ENCODE measurements at regions not wholly inside any gene's neighbourhood (a gene's known extent, or its start where the extent isn't known, plus 50 kb on each side); places are given as distances from the start of the nearest gene placed in this dataset.
A peak's percentile ranks its signal among the peaks of the same experiment; 100 is the strongest.

DNA sequence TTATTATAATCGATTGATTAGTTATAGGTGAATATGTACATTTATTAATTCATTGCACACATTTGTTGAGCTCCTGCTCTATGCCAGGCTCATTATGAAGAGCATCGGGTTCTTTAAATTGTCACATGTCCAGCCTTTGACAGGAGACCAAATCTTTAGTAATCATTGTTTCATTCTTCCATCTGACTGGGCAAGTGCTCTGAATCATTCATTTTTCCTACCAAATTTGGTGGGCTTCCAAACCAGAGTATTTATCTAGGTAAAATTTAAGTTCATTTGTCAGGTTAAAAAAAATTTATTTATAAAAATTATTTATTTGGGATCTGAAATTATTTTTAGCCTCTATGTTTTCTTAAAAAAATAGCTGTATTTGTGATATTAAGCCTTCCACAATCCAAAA is 404.9 kb upstream of the MMS22L start:
- H3K4me3 ChIP-seq (ENCODE audit: low read depth, low read length): no peak overlapping the region
- no peak for DNase-seq (ENCODE audit: low read depth)
- TF ChIP-seq, protein P1, sequence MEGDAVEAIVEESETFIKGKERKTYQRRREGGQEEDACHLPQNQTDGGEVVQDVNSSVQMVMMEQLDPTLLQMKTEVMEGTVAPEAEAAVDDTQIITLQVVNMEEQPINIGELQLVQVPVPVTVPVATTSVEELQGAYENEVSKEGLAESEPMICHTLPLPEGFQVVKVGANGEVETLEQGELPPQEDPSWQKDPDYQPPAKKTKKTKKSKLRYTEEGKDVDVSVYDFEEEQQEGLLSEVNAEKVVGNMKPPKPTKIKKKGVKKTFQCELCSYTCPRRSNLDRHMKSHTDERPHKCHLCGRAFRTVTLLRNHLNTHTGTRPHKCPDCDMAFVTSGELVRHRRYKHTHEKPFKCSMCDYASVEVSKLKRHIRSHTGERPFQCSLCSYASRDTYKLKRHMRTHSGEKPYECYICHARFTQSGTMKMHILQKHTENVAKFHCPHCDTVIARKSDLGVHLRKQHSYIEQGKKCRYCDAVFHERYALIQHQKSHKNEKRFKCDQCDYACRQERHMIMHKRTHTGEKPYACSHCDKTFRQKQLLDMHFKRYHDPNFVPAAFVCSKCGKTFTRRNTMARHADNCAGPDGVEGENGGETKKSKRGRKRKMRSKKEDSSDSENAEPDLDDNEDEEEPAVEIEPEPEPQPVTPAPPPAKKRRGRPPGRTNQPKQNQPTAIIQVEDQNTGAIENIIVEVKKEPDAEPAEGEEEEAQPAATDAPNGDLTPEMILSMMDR (IDR thresholded peaks at IDR 0.05; ENCODE audit: control insufficient read depth, extremely low read depth, insufficient read depth): no peak

GRCh38 chr6:97689078-97689754 is 406.2 kb upstream of the MMS22L start:
- DNase-seq (ENCODE audit: low read depth): no peak
- TF ChIP-seq, protein P1 (IDR thresholded peaks at IDR 0.05; ENCODE audit: control insufficient read depth, extremely low read depth, insufficient read depth): no peak
- H3K4me3 ChIP-seq (ENCODE audit: low read depth, low read length): no peak overlapping the region

GRCh38 chr6:97697456-97697855 is 414.4 kb upstream of the MMS22L start:
- TF ChIP-seq, protein P1 (IDR thresholded peaks at IDR 0.05; ENCODE audit: control insufficient read depth, extremely low read depth, insufficient read depth): no peak
- no peak for DNase-seq (ENCODE audit: low read depth)
- no peak overlapping the region for H3K4me3 ChIP-seq (ENCODE audit: low read depth, low read length)

DNA sequence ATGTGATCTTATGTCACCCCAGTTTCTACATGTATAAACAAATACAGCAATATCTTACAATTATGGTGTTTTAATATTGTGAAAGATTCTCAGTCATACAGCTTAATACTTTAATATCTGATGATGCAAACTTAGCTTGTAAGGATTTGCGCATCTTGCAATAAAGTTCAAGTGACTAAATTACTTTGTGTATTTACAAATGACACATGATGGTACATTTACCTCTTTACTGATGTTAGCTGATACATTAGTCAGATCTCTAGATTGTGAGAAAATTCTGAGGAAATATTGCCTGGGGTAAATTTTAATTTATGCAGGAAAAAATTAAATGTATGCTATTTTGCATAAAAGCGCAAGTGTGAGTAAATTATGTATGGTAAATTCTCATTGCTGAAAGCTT is 418.8 kb upstream of the MMS22L start:
- no peak overlapping the region for H3K4me3 ChIP-seq (ENCODE audit: low read depth, low read length)
- DNase-seq (ENCODE audit: low read depth): no peak
- TF ChIP-seq, protein P1 (IDR thresholded peaks at IDR 0.05; ENCODE audit: control insufficient read depth, extremely low read depth, insufficient read depth): no peak

- TF ChIP-seq, protein P1 (IDR thresholded peaks at IDR 0.05; ENCODE audit: control insufficient read depth, extremely low read depth, insufficient read depth): no peak
Observed at GRCh38 chr6:97702248-97702647, 419.2 kb upstream of the MMS22L start.

DNA sequence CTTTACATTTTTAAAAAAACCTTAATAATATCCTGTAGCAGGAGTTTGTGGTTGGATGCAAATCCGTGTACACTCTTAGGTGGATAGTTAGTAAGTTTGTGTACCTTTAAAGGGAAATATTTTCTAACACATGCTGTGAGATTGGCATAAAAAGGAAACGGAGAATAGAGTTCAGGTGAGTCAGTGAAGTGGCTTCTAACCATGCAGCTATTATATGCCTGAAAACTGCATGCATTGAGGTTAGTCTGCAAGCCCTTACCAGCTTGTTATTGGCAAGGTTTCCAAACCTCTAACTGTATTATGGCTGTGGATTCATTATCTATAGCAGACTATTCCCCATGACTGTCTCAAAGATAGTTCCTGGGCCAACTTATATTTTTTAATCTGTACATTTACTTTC is 420.6 kb upstream of the MMS22L start:
- TF ChIP-seq, protein P1 (IDR thresholded peaks at IDR 0.05; ENCODE audit: control insufficient read depth, extremely low read depth, insufficient read depth): no peak

More at GRCh38 chr6:97702248-97702647, 419.2 kb upstream of the MMS22L start:
- DNase-seq (ENCODE audit: low read depth): no peak
- no peak overlapping the region for H3K4me3 ChIP-seq (ENCODE audit: low read depth, low read length)

DNA sequence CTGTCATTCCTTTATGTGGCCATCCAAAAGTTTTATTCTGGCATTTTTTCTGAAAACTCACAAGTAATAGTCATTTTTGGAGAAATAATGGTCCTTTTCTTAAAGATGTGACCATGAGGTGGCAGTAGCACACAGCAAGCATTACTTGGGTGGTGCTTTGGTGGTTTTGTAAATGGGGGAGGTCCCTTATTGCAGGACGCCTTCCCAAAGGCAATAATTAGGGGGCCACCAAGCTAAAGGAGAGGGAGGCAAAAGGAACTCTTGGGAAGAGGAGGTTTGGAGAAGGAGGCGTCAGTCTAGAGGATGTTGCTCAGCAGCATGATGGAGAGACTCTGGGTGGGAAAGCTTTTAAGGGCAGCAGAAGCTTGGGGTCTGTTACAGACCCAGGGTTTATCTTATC is 422.6 kb upstream of the MMS22L start:
- TF ChIP-seq, protein P1 (IDR thresholded peaks at IDR 0.05; ENCODE audit: control insufficient read depth, extremely low read depth, insufficient read depth): peak; percentile 49
- no peak for DNase-seq (ENCODE audit: low read depth)
- H3K4me3 ChIP-seq (ENCODE audit: low read depth, low read length): no peak overlapping the region

More for the DNA sequence above, 420.6 kb upstream of the MMS22L start:
- DNase-seq (ENCODE audit: low read depth): no peak
- no peak overlapping the region for H3K4me3 ChIP-seq (ENCODE audit: low read depth, low read length)
